Lower lobe of right lung (tissue), 2 donors: ENCODE measurements at regions not wholly inside any gene's neighbourhood (a gene's known extent, or its start where the extent isn't known, plus 50 kb on each side); places are given as distances from the start of the nearest gene placed in this dataset.

ENCODE experiments used
- ATAC-seq, 2 donors: fragments of 200-7000 bp; cut with Tn5 transposase; one replicate each; pipeline ENCODE4 v1.9.1; 2020 to 2022; ENCODE audit warnings: mild to moderate bottlenecking in 2 of 2, moderate library complexity in 2 of 2
- DNase-seq: peaks from one replicate; pipeline ENCODE4 v3.0.0-alpha.2; 2020
- H3K27ac ChIP-seq: fragments of 200-600 bp; one replicate; pipeline ENCODE4 v1.8.0; 2022
- H3K27me3 ChIP-seq: fragments of 200-600 bp; one replicate; pipeline ENCODE4 v1.8.0; 2022; ENCODE audit warnings: low read depth
- H3K36me3 ChIP-seq: fragments of 200-600 bp; one replicate; pipeline ENCODE4 v1.8.0; 2022; ENCODE audit warnings: mild to moderate bottlenecking
- H3K4me1 ChIP-seq: fragments of 200-600 bp; one replicate; pipeline ENCODE4 v1.8.0; 2022
- H3K4me3 ChIP-seq: fragments of 200-600 bp; one replicate; pipeline ENCODE4 v1.8.0; 2022; ENCODE audit warnings: mild to moderate bottlenecking
- H3K9me3 ChIP-seq: fragments of 200-600 bp; one replicate; pipeline ENCODE4 v1.8.0; 2022
- CTCF ChIP-seq: fragments of 200-600 bp; IDR thresholded peaks from one replicate; pipeline ENCODE4 v1.8.0; 2022; ENCODE audit warnings: antibody characterized with exemption, mild to moderate bottlenecking
- intact Hi-C: fragments of 100-400 bp; cut with DNase I; formaldehyde crosslinking; loops from one replicate; pipeline ENCODE4 v1.11.0; 2022
- donor health status: DM: no; HTN: yes; CAD: no; lungs with severe emphysema.

- H3K36me3 ChIP-seq: no peaks in the 10 kb centered on the region
- no peak overlapping the region for H3K4me3 ChIP-seq
- intact Hi-C loops: no loop called here
- H3K27me3 ChIP-seq: peaks cover 22% of the 10 kb centered on the region
- DNase-seq (no peak), ATAC-seq (no peak)
- no peaks in the 10 kb centered on the region for H3K9me3 ChIP-seq
- H3K4me1 ChIP-seq: peaks cover 27% of the 10 kb centered on the region
- TF ChIP-seq CTCF: no peak
- H3K27ac ChIP-seq: no peak overlapping the region
Measured at GRCh38 chr6:41426438-41426851, 91.0 kb downstream of the NCR2 start.

- H3K4me3 ChIP-seq: peak overlapping the region; percentile 57
- no peaks in the 10 kb centered on the region for H3K9me3 ChIP-seq
- intact Hi-C loops: no loop called here
- H3K27me3 ChIP-seq: peaks cover 19% of the 10 kb centered on the region
- H3K36me3 ChIP-seq: no peaks in the 10 kb centered on the region
- H3K4me1 ChIP-seq: peaks cover 27% of the 10 kb centered on the region
- no peak for TF ChIP-seq CTCF
- DNase-seq (no peak), ATAC-seq (peak in 1 of 2 donors; percentile 4)
- H3K27ac ChIP-seq: peak overlapping the region; percentile 81
Measured at GRCh38 chr6:41426888-41427641, 91.7 kb downstream of the NCR2 start.

GRCh38 chr6:41427642-41428335 lies 92.4 kb downstream of the NCR2 start:
- Histone ChIP-seq H3K4me1 (peaks cover 27% of the 10 kb centered on the region), H3K9me3 (no peaks in the 10 kb centered on the region), H3K27me3 (peaks cover 19% of the 10 kb centered on the region), H3K4me3 (peak overlapping the region; percentile 57), H3K27ac (peak overlapping the region; percentile 81), H3K36me3 (no peaks in the 10 kb centered on the region)
- intact Hi-C loops: no loop called here
- peak; percentile 68 for DNase-seq
- ATAC-seq: peak; percentile 84 to 89
- no peak for TF ChIP-seq CTCF

GRCh38 chr6:41428336-41428995 lies 93.1 kb downstream of the NCR2 start:
- ATAC-seq: peak in 1 of 2 donors; percentile 1
- Histone ChIP-seq H3K4me3 (peak overlapping the region; percentile 57), H3K36me3 (no peaks in the 10 kb centered on the region), H3K4me1 (peaks cover 27% of the 10 kb centered on the region), H3K27ac (peak overlapping the region; percentile 81), H3K27me3 (peaks cover 19% of the 10 kb centered on the region), H3K9me3 (no peaks in the 10 kb centered on the region)
- TF ChIP-seq CTCF: no peak
- no peak for DNase-seq
- intact Hi-C loops: no loop called here

GRCh38 chr6:41428996-41429421 lies 93.6 kb downstream of the NCR2 start:
- intact Hi-C loops: no loop called here
- DNase-seq (peak; percentile 46), ATAC-seq (no peak)
- no peak for TF ChIP-seq CTCF
- Histone ChIP-seq H3K27ac (no peak overlapping the region), H3K27me3 (peaks cover 19% of the 10 kb centered on the region), H3K4me3 (no peak overlapping the region), H3K9me3 (no peaks in the 10 kb centered on the region), H3K36me3 (no peaks in the 10 kb centered on the region), H3K4me1 (peaks cover 27% of the 10 kb centered on the region)
